HEK293T (cell line): ENCODE measurements at regions not wholly inside any gene's neighbourhood (a gene's known extent, or its start where the extent isn't known, plus 50 kb on each side); places are given as distances from the start of the nearest gene placed in this dataset.

Experiments
- CTCF ChIA-PET: fragments of 350-600 bp; formaldehyde crosslinking; extraction: SDS; loops from one replicate; lab custom pipeline; 2021; ENCODE audit warnings: antibody characterized with exemption, inconsistent platforms; lab: Yijun Ruan, JAX
- POLR2A ChIA-PET: fragments of 350-600 bp; formaldehyde crosslinking; extraction: SDS; loops from one replicate; lab custom pipeline; 2020; ENCODE audit warnings: antibody characterized with exemption, inconsistent platforms; lab: Yijun Ruan, JAX
- DNase-seq: peaks from one replicate; pipeline ENCODE4 v3.0.0; 2012; ENCODE audit warnings: mixed read lengths; ENCODE audit errors: extremely low spot score
- ARNT ChIP-seq: fragments of 450-650 bp; IDR thresholded peaks from 2 replicates; pipeline ENCODE4 v1.6.1; 2017; ENCODE audit warnings: mild to moderate bottlenecking
- BHLHE40 ChIP-seq: fragments of 450-650 bp; IDR thresholded peaks from 2 replicates; pipeline ENCODE4 v1.6.1; 2016; ENCODE audit warnings: mild to moderate bottlenecking, moderate library complexity, borderline replicate concordance
- CTBP1 ChIP-seq: fragments of 450-650 bp; IDR thresholded peaks from 2 replicates; pipeline ENCODE4 v1.6.1; 2016; ENCODE audit warnings: borderline replicate concordance
- ELF4 ChIP-seq: fragments of 450-650 bp; IDR thresholded peaks from 2 replicates; pipeline ENCODE4 v1.6.1; 2017; ENCODE audit warnings: antibody characterized with exemption
- FOXA1 ChIP-seq: fragments of 450-650 bp; IDR thresholded peaks from 2 replicates; pipeline ENCODE4 v1.6.1; 2016; ENCODE audit warnings: mild to moderate bottlenecking
- FOXK2 ChIP-seq: fragments of 450-650 bp; IDR thresholded peaks from 2 replicates; pipeline ENCODE4 v1.6.1; 2016; ENCODE audit warnings: mild to moderate bottlenecking
- FOXM1 ChIP-seq: fragments of 450-650 bp; IDR thresholded peaks from 2 replicates; pipeline ENCODE4 v1.6.1; 2017; ENCODE audit warnings: mild to moderate bottlenecking, borderline replicate concordance
- HDGF ChIP-seq: fragments of 450-650 bp; IDR thresholded peaks from 2 replicates; pipeline ENCODE4 v1.6.1; 2017; ENCODE audit warnings: antibody characterized with exemption, borderline replicate concordance
- L3MBTL2 ChIP-seq: fragments of 450-650 bp; conservative IDR thresholded peaks from 2 replicates; pipeline ENCODE4 v1.6.1; 2016; ENCODE audit warnings: mild to moderate bottlenecking
- LEF1 ChIP-seq: fragments of 450-650 bp; IDR thresholded peaks from 2 replicates; pipeline ENCODE4 v1.6.1; 2017; ENCODE audit warnings: mild to moderate bottlenecking, borderline replicate concordance
- NFRKB ChIP-seq: fragments of 450-650 bp; IDR thresholded peaks from 2 replicates; pipeline ENCODE4 v1.6.1; 2016; ENCODE audit warnings: mild to moderate bottlenecking, moderate library complexity
- SP1 ChIP-seq: fragments of 450-650 bp; IDR thresholded peaks from 2 replicates; pipeline ENCODE4 v1.6.1; 2017
- SUZ12 ChIP-seq: fragments of 450-650 bp; IDR thresholded peaks from 2 replicates; pipeline ENCODE4 v1.6.1; 2016; ENCODE audit warnings: mild to moderate bottlenecking
- TARDBP ChIP-seq: fragments of 450-650 bp; IDR thresholded peaks from 2 replicates; pipeline ENCODE4 v1.6.1; 2016
- ZNF384 ChIP-seq: fragments of 450-650 bp; IDR thresholded peaks from 2 replicates; pipeline ENCODE4 v1.6.1; 2016
- TF ChIP-seq, protein P1 (sequence below): fragments of 450-650 bp; IDR thresholded peaks from 2 replicates; pipeline ENCODE4 v1.6.1; 2016

DNA sequence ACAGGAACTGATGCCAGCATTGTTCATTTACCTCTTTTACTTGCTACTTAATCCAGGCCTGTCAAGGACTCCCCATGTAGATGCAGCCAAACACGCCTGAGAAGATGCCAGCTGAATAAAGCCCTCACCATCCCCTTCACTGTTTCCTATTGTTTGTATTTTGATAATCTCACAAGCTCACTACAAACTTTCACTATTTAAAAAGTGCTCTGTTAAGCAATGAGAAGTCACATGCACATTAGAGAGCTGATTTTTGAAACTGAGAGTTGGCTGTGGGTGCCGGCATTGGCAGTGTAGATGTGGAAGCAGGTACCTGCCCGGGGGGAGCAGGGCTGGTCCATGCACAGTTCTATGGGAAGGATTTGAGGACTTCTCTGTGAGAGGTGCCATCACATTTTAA is 169.8 kb upstream of the GRB10 start:
- POLR2A ChIA-PET: no interaction called here

DNA sequence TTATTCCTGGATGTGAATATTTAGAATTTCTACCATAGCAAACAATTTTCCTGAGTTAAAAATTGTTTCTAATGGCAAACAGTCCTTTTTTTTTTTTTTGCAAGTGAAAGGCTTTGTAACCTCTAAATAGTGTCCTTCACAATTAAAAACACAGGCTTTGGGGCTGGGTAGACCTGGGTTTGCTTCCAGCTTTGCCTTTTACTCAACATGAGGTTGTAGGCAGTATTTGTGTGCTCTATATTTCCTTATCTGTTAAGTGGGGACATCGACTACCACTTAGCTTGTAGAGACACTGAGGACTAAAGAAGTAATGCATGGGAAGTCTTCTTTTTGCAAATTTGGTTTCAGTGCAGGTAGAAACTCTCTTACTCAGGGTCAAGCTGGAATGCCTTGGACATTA is 169.4 kb upstream of the GRB10 start:
- no peak for TF ChIP-seq FOXK2
- TF ChIP-seq TARDBP: no peak
- TF ChIP-seq ARNT: no peak
- no peak for TF ChIP-seq LEF1
- TF ChIP-seq ELF4: no peak
- TF ChIP-seq NFRKB: no peak
- TF ChIP-seq, protein P1, sequence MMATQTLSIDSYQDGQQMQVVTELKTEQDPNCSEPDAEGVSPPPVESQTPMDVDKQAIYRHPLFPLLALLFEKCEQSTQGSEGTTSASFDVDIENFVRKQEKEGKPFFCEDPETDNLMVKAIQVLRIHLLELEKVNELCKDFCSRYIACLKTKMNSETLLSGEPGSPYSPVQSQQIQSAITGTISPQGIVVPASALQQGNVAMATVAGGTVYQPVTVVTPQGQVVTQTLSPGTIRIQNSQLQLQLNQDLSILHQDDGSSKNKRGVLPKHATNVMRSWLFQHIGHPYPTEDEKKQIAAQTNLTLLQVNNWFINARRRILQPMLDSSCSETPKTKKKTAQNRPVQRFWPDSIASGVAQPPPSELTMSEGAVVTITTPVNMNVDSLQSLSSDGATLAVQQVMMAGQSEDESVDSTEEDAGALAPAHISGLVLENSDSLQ: no peak
- POLR2A ChIA-PET: no interaction called here

More for the DNA sequence above, 169.8 kb upstream of the GRB10 start:
- CTCF ChIA-PET: interaction anchor here (0.6 kb wide), 1 partner anchor 477 kb away, joined by 3 read pairs; no protein-coding TSS in a partner anchor
- no peak for DNase-seq
- TF ChIP-seq SP1 (no peak), SUZ12 (no peak), TARDBP (no peak), L3MBTL2 (no peak), NFRKB (no peak)

DNA sequence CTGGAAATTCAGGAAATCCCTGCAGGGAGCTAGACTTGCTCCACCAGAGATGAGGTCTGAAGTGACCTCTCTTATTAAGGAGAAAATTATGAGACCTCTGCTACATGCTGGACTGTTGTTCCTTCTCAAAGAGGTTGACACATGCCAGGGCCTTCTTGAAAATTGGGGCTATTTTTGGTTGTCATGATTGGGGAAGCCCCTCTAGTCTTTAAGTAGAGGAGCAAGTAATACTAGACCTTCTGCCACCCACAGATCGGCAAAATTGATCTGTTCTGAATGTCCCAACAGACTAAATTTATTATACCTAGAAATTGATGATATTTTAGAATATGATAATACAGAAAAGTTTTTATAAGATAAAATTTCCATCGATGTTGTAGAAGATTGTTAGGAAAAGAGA is 160.8 kb upstream of the GRB10 start:
- DNase-seq: no peak
- CTCF ChIA-PET: no interaction called here
- POLR2A ChIA-PET: no interaction called here
- TF ChIP-seq TARDBP (no peak), ELF4 (no peak), FOXA1 (no peak), NFRKB (no peak), LEF1 (no peak), L3MBTL2 (no peak), HDGF (no peak), FOXK2 (no peak), FOXM1 (no peak), BHLHE40 (no peak)
- TF ChIP-seq, protein P1: no peak

More for the DNA sequence above, 169.4 kb upstream of the GRB10 start:
- CTCF ChIA-PET: interaction anchor here (0.6 kb wide), 1 partner anchor 478 kb away, joined by 3 read pairs; no protein-coding TSS in a partner anchor
- DNase-seq: no peak

DNA sequence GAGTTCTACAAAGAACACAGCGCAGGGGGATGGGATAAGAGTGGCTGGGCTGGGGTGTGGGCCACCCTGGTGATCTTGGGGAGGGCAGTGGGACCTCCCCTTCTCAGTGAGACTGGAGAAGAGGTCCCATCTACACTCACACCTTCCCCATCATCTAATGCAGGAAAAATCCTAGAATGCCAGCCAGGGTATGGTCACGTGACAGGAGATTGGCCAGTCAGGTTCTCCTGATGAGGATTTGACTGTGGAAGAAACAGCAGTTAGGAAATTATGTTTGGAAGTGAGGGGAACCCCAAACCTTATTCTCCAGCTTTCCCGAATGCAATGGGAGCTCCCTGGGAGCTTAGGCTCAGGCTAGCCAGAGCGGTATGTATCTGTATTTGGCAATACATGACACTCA is 158.8 kb upstream of the GRB10 start:
- CTCF ChIA-PET: no interaction called here
- DNase-seq: no peak
- TF ChIP-seq CTBP1 (no peak), BHLHE40 (no peak)
- POLR2A ChIA-PET: no interaction called here

DNA sequence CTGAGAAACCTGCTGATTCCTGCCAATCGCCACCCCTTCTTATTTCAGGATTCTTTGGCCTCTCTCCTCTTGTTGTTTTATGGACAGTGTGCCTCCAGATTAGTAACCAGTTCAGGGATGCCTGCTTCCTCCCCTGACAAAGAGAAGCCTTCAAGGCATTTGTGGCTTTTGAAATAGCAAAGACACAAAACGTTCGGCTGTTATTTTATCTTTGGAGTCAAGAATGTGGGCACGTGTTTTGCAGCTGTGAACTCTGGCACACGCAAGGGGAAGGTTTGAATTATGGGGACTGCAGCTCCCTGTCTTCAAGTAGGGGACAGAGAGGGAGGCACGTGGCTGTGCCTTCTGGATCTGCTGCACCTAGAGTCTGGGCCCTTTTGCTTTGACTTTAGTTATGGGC is 157.9 kb upstream of the GRB10 start:
- POLR2A ChIA-PET: no interaction called here
- DNase-seq: no peak
- CTCF ChIA-PET: no interaction called here
- no peak for TF ChIP-seq SP1
- no peak for TF ChIP-seq NFRKB
- TF ChIP-seq FOXA1: no peak
- TF ChIP-seq SUZ12: no peak
- no peak for TF ChIP-seq BHLHE40
- TF ChIP-seq CTBP1: no peak
- no peak for TF ChIP-seq FOXM1
- no peak for TF ChIP-seq FOXK2
- no peak for TF ChIP-seq ARNT
- no peak for TF ChIP-seq L3MBTL2
- TF ChIP-seq, protein P1: no peak
- TF ChIP-seq ZNF384: no peak
- TF ChIP-seq LEF1: no peak
- TF ChIP-seq HDGF: no peak
- no peak for TF ChIP-seq TARDBP
- no peak for TF ChIP-seq ELF4

DNA sequence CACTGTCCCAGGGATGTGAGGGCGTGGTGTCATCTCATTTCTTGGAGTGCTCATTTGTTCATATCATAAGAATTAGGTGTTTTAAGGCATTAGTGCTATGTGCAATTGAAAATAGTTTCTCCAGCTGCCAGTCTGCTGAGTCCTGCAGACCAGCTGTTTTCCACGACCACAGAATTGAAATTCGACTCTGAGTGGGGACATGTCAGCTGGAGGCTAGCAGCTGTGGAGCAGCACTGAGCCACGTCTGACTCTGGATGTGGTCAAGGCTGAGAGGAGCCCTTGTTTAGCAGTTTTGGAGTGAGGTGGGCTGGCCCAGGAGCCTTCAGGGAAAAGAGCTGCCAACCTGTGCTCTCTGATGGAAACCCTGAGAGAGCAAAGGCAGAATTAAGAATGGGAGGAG is 156.3 kb upstream of the GRB10 start:
- CTCF ChIA-PET: no interaction called here
- TF ChIP-seq L3MBTL2: no peak
- no peak for TF ChIP-seq LEF1
- TF ChIP-seq NFRKB: no peak
- TF ChIP-seq ARNT: no peak
- no peak for TF ChIP-seq FOXA1
- TF ChIP-seq SP1: no peak
- no peak for DNase-seq
- POLR2A ChIA-PET: no interaction called here

DNA sequence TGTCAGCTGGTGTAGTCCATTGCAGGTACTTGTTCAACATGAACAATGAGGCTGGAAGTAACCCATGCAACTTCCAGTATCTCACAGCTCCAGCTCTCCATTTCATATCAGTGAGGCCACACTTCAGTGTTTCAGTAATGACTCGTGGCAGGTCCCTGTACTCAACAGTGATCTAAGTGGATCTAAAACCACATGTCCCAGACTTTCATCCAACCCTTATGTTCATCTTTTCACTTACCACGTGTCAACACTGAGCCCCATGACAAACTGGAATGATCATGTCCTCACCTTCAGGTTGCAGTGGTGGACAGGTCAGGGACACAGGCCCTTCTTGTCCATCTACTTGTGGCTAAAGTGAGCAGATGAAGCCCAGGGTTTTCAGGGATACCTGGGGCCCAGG is 155.0 kb upstream of the GRB10 start:
- DNase-seq: no peak
- TF ChIP-seq TARDBP (no peak), HDGF (no peak), BHLHE40 (no peak), ZNF384 (no peak), FOXK2 (no peak), NFRKB (no peak), FOXA1 (no peak)
- TF ChIP-seq, protein P1: no peak
- ChIA-PET CTCF (interaction anchor here (0.6 kb wide), 1 partner anchor 75 kb away, joined by 3 read pairs; no protein-coding TSS in a partner anchor), POLR2A (no interaction called here)
